ENCODE measurements at regions not wholly inside any gene's neighbourhood (a gene's known extent, or its start where the extent isn't known, plus 50 kb on each side); places are given as distances from the start of the nearest gene placed in this dataset.
"Not testable (repeated sequence)": the region's sequence is repeated elsewhere in the genome, so short reads cannot be mapped to it uniquely, and the experiment has no call there.

GRCh38 chr10:36872702-36873393, 252.6 kb upstream of the ANKRD30A start:
- no peak for DNase-seq

- DNase-seq, result no peak
These were observed 284.6 kb upstream of the ANKRD30A start for GRCh38 chr10:36840788-36841187.

- no peak for DNase-seq
These were observed 288.0 kb upstream of the ANKRD30A start for GRCh38 chr10:36837416-36837815.

- DNase-seq, result no peak
These were observed 305.6 kb upstream of the ANKRD30A start for GRCh38 chr10:36819781-36820180.

- no peak for DNase-seq
These were observed 307.5 kb upstream of the ANKRD30A start for GRCh38 chr10:36817898-36818297.

- no peak for DNase-seq
These were observed 316.6 kb upstream of the ANKRD30A start for GRCh38 chr10:36808625-36809362.

GRCh38 chr10:36803229-36803628, 322.2 kb upstream of the ANKRD30A start:
- DNase-seq, result no peak

GRCh38 chr10:36802490-36803153, 322.8 kb upstream of the ANKRD30A start:
- DNase-seq, result no peak

- DNase-seq, result no peak
These were observed 323.7 kb upstream of the ANKRD30A start for GRCh38 chr10:36801660-36802059.

- no peak for DNase-seq
These were observed 330.4 kb upstream of the ANKRD30A start for GRCh38 chr10:36794981-36795380.

- no peak for DNase-seq
These were observed 335.4 kb upstream of the ANKRD30A start for GRCh38 chr10:36789974-36790373.

- no peak for DNase-seq
These were observed 337.2 kb upstream of the ANKRD30A start for GRCh38 chr10:36788152-36788551.

- no peak for DNase-seq
These were observed 342.0 kb upstream of the ANKRD30A start for GRCh38 chr10:36783400-36783799.

GRCh38 chr10:36781570-36781969, 343.8 kb upstream of the ANKRD30A start:
- no peak for DNase-seq

GRCh38 chr10:36780158-36780557, 345.2 kb upstream of the ANKRD30A start:
- DNase-seq, result no peak

GRCh38 chr10:36779238-36779846, 346.1 kb upstream of the ANKRD30A start:
- peak; percentile 7 for DNase-seq

- DNase-seq, result no peak
These were observed 346.7 kb upstream of the ANKRD30A start for GRCh38 chr10:36778651-36779050.

GRCh38 chr10:36773652-36774051, 351.7 kb upstream of the ANKRD30A start:
- DNase-seq, result no peak

GRCh38 chr10:36771725-36772124, 353.7 kb upstream of the ANKRD30A start:
- no peak for DNase-seq

GRCh38 chr10:36769741-36770140, 355.7 kb upstream of the ANKRD30A start:
- DNase-seq, result not testable (repeated sequence)

- DNase-seq, result no peak
These were observed 358.5 kb upstream of the ANKRD30A start for GRCh38 chr10:36766940-36767339.

- DNase-seq, result no peak
These were observed 359.0 kb upstream of the ANKRD30A start for GRCh38 chr10:36766415-36766810.

- no peak for DNase-seq
These were observed 359.5 kb upstream of the ANKRD30A start for GRCh38 chr10:36765782-36766414.

All from hematopoietic multipotent progenitor cell treated with erythropoietin and hydrocortisone succinate and interleukin-3 and kit ligand, for 6 days (in vitro differentiated cells).